ENCODE measurements at regions not wholly inside any gene's neighbourhood (a gene's known extent, or its start where the extent isn't known, plus 50 kb on each side); places are given as distances from the start of the nearest gene placed in this dataset.

DNA sequence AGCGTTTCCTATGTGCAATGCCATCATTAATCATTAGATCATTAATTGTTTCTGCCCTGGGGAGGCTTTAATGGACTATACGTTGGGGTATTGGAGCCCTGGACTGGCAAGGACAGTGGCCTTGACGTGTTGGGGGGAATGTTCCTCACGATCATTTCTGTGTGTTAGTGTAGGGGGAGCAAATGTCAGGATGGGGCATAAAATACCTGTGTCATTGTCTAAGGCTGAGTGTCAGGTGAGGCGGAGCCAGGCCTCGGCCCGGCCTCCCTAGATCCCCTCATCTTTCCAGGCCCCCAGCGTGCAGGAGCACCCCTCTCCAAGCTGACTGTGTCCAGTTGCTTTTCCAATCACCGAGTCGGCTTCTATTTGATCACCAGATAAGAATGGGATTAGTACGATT lies 346.4 kb upstream of the SHH start (continued):
- TF ChIP-seq, protein P1, sequence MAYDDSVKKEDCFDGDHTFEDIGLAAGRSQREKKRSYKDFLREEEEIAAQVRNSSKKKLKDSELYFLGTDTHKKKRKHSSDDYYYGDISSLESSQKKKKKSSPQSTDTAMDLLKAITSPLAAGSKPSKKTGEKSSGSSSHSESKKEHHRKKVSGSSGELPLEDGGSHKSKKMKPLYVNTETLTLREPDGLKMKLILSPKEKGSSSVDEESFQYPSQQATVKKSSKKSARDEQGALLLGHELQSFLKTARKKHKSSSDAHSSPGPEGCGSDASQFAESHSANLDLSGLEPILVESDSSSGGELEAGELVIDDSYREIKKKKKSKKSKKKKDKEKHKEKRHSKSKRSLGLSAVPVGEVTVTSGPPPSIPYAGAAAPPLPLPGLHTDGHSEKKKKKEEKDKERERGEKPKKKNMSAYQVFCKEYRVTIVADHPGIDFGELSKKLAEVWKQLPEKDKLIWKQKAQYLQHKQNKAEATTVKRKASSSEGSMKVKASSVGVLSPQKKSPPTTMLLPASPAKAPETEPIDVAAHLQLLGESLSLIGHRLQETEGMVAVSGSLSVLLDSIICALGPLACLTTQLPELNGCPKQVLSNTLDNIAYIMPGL (CRISPR knock-in tag; IDR thresholded peaks at IDR 0.05; ENCODE audit: borderline replicate concordance): no peak
- TF ChIP-seq POLR2AphosphoS2 (conservative IDR thresholded peaks at IDR 0.05; ENCODE audit: low read length) (no peak), ZSCAN20 (CRISPR knock-in tag; IDR thresholded peaks at IDR 0.05) (no peak)

DNA sequence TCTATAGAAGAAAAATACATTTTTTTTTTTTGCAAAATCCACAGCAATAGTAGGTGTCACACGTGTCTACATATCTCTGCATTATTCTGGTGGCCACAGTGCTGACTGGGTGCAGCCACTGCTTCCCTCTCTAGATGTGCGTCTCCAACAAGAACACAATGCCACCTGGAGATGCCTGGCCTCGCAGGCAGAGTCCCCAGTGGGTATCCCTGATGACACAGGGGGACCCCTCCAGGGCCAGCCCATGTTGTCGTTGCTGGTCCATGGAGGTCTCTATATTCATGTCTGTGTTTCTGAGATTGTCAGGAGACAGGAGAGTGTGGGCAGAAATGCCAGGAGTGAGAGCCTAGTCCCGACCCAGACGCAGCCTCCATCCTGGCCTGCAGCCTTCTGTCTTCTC lies 345.9 kb upstream of the SHH start:
- FAIRE-seq: no peak
- WGBS (ENCODE audit: missing lambda C conversion rate): 70% methylated on average over 6 of the region's 6 CpGs

DNA sequence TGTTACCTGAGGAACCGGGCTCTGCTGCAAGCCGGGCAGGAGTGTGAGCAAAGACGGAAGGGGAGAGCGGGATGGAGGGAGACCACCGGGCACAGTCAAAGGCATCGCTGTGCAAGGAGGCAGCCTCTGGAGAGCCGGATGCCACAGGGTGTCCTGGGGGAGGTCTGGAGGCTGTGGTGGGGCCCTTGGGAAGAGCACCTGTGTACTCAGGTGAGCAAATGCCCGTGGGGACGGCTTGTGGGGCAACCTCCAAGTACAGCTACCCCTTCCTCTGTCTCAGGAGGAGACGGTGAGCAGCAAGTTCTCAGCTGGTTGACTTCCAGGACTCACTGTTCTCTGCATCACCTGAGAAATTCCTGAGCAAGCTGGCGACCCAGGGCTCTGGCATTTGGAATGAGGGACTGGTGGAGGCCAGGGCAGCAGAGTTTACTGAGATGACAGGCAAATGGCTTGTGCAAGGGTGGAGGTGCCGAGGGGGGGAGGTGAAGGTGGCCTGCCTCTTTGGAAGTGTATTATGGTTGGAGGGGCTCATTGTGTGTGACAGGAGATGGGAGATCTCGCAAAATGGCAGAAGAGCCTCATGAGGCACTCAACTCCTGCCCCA lies 345.2 kb upstream of the SHH start:
- 74% methylated on average over 12 of the region's 13 CpGs for WGBS (ENCODE audit: missing lambda C conversion rate)
- ATAC-seq: no peak
- Histone ChIP-seq H3K4me2 (no peak overlapping the region), H3K9me3 (no peaks in the 10 kb centered on the region), H3K4me1 (peaks cover 10% of the 10 kb centered on the region), H3K4me3 (no peak overlapping the region), H3K27ac (peak overlapping the region in 1 of 2 experiments; percentile 80; a peak in 3 of 6 replicates)
- FAIRE-seq: no peak
- no peak for DNase-seq (ENCODE audit: low read depth in 1 of 2, low spot score in 1 of 2)
- no peak for TF ChIP-seq TP53 (CRISPR knock-in tag; IDR thresholded peaks at IDR 0.05)
- no peak for TF ChIP-seq KDM1A (IDR thresholded peaks at IDR 0.05; ENCODE audit: low read depth)
- TF ChIP-seq ESRRA (IDR thresholded peaks at IDR 0.05; ENCODE audit: borderline replicate concordance, low read length): no peak
- TF ChIP-seq, protein P2, sequence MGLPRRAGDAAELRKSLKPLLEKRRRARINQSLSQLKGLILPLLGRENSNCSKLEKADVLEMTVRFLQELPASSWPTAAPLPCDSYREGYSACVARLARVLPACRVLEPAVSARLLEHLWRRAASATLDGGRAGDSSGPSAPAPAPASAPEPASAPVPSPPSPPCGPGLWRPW (IDR thresholded peaks at IDR 0.05): no peak
- no peak for TF ChIP-seq HOXB5 (CRISPR knock-in tag; IDR thresholded peaks at IDR 0.05)
- TF ChIP-seq, protein P3, sequence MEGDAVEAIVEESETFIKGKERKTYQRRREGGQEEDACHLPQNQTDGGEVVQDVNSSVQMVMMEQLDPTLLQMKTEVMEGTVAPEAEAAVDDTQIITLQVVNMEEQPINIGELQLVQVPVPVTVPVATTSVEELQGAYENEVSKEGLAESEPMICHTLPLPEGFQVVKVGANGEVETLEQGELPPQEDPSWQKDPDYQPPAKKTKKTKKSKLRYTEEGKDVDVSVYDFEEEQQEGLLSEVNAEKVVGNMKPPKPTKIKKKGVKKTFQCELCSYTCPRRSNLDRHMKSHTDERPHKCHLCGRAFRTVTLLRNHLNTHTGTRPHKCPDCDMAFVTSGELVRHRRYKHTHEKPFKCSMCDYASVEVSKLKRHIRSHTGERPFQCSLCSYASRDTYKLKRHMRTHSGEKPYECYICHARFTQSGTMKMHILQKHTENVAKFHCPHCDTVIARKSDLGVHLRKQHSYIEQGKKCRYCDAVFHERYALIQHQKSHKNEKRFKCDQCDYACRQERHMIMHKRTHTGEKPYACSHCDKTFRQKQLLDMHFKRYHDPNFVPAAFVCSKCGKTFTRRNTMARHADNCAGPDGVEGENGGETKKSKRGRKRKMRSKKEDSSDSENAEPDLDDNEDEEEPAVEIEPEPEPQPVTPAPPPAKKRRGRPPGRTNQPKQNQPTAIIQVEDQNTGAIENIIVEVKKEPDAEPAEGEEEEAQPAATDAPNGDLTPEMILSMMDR (IDR thresholded peaks at IDR 0.05): no peak
- TF ChIP-seq, protein P4, sequence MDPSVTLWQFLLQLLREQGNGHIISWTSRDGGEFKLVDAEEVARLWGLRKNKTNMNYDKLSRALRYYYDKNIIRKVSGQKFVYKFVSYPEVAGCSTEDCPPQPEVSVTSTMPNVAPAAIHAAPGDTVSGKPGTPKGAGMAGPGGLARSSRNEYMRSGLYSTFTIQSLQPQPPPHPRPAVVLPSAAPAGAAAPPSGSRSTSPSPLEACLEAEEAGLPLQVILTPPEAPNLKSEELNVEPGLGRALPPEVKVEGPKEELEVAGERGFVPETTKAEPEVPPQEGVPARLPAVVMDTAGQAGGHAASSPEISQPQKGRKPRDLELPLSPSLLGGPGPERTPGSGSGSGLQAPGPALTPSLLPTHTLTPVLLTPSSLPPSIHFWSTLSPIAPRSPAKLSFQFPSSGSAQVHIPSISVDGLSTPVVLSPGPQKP (IDR thresholded peaks at IDR 0.05; ENCODE audit: low read depth, low read length): no peak
- ChIA-PET CTCF (interaction anchor here (0.8 to 2.5 kb wide), 16 partner anchors 10 to 352 kb away, joined by 3 to 25 read pairs (median 4); partner anchors contain the start of gene SHH), POLR2A (no interaction called here)

More for the DNA sequence above, 345.9 kb upstream of the SHH start:
- no peaks in the 10 kb centered on the region for H3K9me3 ChIP-seq
- TF ChIP-seq FOSL2 (IDR thresholded peaks at IDR 0.05): no peak
- no peak for TF ChIP-seq FOSL2 (CRISPR knock-in tag; IDR thresholded peaks at IDR 0.05)
- no peak for TF ChIP-seq FOSB (CRISPR knock-in tag; IDR thresholded peaks at IDR 0.05)
- no peak for TF ChIP-seq RARB (CRISPR knock-in tag; IDR thresholded peaks at IDR 0.05)
- TF ChIP-seq, protein P4 (IDR thresholded peaks at IDR 0.05; ENCODE audit: low read depth, low read length): no peak
- TF ChIP-seq MYC (IDR thresholded peaks at IDR 0.05; ENCODE audit: borderline replicate concordance, low read length): no peak
- peaks cover 8% of the 10 kb centered on the region for H3K4me1 ChIP-seq
- ATAC-seq (no peak), DNase-seq (ENCODE audit: low read depth in 1 of 2, low spot score in 1 of 2) (no peak)
- ChIA-PET POLR2A (no interaction called here), CTCF (interaction anchor here (1.3 to 2.5 kb wide), 3 partner anchors 336 to 353 kb away, joined by 4 to 25 read pairs (median 10); partner anchors contain the start of gene SHH)
- H3K27ac ChIP-seq: no peak overlapping the region
- H3K4me3 ChIP-seq: no peak overlapping the region
- no peak overlapping the region for H3K4me2 ChIP-seq
